ENCODE measurements at regions not wholly inside any gene's neighbourhood (a gene's known extent, or its start where the extent isn't known, plus 50 kb on each side); places are given as distances from the start of the nearest gene placed in this dataset.
"Not testable (repeated sequence)": the region's sequence is repeated elsewhere in the genome, so short reads cannot be mapped to it uniquely, and the experiment has no call there.

DNA sequence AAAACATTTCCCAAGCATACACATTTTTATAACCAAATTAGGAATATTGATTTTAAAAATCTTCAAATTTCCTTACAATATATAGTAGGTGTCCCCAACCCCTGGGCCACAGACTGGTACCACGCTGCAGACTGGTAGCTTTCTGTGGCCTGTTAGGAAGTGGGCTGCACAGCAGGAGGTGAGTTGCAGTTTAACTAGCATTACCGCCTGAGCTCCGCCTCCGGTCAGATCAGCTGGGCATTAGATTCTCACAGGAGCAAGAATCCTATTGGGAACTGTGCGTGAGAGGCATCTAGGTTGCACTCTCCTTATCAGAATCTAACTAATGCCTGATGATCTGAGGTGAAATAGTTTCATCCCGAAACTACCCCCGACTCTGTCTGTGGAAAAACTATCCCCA lies 62.1 kb downstream of the ZWINT start:
- DNase-seq, result no peak

- DNase-seq, result no peak
Measured at GRCh38 chr10:56296618-56297017, 64.4 kb downstream of the ZWINT start.

GRCh38 chr10:56288403-56288802 lies 72.7 kb downstream of the ZWINT start:
- no peak for DNase-seq

DNA sequence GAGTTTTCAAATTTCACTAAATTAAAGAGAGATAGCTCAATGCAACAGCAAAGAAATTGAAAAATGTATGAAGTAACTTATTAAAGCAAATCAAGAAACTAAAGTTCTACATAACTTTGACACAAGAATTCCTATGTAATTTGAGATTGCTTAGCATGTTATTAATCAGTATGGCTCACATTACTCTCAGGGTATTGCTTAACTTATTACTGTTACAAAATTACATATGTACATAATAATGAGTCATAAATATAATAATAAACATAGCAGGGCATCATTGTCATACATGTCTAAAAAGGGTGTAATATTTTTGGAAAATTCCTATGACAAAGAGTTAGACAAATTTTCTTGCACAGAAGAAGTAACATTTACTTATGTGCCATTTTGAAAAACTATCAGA lies 75.0 kb downstream of the ZWINT start:
- no peak for DNase-seq

DNA sequence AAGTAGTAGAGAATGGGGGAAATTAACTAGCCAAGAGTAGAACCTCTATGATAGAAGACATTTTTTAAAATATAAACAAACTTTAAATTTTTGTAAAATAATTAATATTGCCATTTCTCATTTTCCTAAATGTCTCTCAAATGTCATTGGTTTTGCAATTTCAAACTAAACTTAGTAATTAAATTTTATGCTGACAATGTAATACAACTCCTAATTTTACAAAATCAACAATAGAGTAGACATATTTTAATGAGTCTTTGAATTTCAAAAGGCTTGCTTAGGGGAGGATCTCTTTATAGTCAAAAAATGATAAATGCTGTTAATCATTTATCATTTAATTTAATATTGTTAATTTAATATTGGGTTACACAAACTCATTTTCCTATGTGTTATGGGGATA lies 81.8 kb downstream of the ZWINT start:
- no peak for DNase-seq

- no peak for DNase-seq
Measured at GRCh38 chr10:56269181-56269580, 91.9 kb downstream of the ZWINT start.

DNA sequence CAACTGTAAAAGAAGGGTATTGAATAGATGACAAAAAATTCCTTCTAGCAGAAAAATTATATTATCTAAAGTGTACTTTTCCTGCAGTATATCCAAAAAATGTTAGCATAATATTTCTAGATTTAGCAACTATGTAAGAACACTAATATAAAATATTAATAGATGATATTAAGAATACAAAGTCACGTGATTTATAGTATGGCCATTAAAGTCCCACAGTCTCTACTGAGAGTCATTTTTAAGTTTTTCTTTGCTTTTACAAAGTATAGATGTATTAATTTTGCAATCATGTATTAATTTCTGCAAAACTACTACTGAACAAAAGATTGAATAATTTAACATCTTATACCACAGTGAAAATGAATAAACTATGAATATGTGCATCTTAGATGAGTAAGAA lies 94.9 kb downstream of the ZWINT start:
- no peak for DNase-seq

GRCh38 chr10:56258991-56259390 lies 102.1 kb downstream of the ZWINT start:
- no peak for DNase-seq

DNA sequence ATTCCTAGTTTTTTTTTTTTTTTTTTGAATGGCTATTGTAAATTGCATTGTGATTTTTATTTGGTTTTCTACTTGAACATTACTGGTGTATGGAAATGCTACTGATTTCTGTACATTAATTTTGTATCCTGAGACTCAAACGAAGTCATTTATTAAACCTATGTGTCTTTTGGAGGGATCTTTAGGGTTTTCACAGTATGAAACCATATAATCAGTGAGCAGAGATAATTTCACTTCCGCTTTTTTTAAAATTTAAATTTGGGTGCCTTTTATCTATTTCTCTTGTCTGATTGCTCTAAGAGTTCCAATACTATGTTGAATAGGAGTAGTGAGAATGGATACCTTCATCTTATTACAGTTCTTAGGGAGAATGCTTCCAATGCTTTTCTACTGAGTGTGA lies 102.7 kb downstream of the ZWINT start:
- DNase-seq, result no peak

- no peak for DNase-seq
Measured at GRCh38 chr10:56255298-56255697, 105.8 kb downstream of the ZWINT start.

DNA sequence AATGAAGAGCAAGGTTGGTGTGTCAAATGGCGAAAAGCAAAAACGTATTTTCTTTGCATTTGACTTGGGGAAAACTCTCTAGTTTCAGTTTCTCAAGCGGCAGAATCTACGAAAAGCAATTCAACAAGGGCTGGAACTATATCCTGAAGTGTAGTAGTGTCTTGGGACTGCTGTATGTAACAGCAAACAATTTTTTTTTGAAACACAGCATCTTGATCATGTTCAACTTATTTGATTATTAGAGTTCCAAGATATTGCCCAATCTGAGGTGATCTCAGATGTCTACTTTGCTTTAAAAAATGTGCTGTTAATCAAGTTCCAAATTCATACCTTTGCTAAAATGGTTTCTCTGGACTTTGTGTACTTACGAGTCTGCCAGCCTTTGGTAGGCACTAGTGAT lies 120.6 kb downstream of the ZWINT start:
- DNase-seq, result no peak

- DNase-seq, result no peak
Measured at GRCh38 chr10:56231436-56231835, 129.6 kb downstream of the ZWINT start.

GRCh38 chr10:56222237-56222636 lies 138.8 kb downstream of the ZWINT start:
- no peak for DNase-seq

- no peak for DNase-seq
Measured at GRCh38 chr10:56212951-56213350, 148.1 kb downstream of the ZWINT start.

DNA sequence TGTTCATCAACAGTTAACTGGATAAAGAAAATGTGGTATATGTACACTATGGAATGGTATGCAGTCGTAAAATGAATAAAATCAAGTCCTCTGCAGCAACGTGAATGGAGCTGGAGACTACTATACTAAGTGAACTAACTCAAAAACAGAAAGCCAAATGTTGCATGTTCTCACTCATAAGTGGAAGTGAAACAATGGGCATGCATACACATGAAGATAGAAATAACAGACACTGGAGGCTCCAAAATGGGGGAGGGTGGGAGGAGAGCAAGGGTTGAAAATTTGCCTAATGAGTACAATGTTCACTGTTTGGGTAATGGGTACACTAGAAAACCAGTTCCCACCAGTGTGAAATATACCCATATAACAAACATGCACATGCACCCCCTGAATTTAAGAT lies 179.5 kb downstream of the ZWINT start:
- no peak for DNase-seq

DNA sequence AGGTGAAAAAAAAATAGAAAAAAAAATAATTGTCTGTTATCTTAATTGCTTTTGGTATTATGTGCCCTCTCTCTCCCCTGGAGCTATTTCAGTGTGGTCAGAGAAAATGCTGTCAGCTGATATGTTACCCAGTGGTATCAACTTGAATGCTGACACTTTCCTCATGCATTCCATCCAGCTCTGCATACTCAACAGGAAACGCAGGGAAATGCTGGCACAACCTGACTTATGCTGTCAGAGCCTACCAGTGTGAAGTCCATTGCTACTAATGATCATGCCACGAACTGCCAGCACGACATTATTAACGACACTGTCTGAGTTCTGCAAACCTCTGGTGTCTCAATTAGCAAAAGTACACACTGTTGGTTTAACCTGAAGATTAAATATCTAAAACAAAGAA lies 182.8 kb downstream of the ZWINT start:
- DNase-seq, result no peak

GRCh38 chr10:56155091-56155513 lies 206.0 kb downstream of the ZWINT start:
- not testable (repeated sequence) for DNase-seq

DNA sequence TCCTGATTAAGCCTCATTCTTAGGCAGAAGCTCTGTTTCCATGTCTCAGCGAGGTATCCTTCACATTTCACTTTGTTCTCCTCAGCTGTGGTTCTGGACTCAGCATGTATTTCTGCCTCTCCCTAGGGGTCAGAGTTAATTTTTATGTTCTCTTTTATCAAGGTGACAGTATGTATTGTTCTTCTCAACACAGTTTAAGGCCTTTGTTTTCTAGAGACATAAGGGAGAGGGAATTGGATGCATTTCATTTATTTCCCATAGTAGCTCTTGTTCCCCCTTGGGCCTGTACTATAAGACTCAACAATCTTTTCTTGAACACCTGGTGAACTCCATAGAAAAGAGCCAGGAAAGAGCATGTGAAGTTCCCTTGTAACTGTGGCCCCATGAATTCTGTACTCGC lies 214.3 kb downstream of the ZWINT start:
- no peak for DNase-seq

DNA sequence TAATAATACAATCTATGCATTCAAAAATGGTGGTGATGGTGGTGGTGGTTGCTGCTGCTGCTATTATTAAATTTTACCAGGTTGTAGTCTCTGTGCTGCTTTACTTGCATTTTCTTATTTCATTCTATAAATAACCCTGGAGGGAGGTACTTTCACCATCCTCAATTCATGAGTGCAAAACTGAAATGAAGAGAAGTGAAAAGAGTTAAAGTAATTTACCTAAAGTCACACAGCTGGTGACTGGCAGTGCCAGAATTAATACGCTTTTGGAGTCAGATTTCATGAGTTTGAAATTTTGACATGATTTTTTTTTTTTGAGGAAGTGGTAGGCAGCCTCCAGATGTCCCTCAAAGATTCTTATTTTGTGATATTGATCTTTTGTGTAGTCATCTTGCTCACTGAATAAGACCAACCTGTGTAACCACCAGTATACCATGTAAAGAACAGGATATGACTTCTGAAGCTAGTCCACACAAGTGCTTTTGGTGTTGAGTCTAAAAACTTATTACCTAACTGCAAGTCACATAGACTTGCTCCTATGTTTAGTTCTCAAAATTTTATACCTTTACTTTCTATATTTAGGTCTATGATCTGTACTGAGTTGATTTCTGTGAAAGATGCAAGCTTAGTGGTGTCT lies 218.8 kb downstream of the ZWINT start:
- DNase-seq, result no peak

- no peak for DNase-seq
Measured at GRCh38 chr10:56139405-56139804, 221.7 kb downstream of the ZWINT start.

DNA sequence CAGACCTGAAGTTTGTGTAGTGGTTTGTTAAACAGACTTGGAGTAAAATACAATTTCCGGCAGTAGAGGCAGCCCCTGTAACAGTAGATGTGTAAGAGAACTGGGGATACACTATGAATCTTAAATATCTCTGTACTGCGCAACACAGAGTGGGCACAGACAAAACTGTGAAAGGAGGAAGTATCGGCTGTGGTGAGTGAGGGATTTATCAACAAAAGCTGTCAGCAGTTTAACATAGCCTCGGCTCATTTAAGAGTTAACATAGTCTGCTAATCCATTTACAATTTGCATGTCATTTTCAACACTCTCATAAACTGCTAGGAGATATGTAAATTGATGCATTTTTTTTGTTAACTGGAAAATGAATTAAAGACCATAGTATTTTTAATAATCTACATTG lies 225.2 kb downstream of the ZWINT start:
- DNase-seq, result no peak

DNA sequence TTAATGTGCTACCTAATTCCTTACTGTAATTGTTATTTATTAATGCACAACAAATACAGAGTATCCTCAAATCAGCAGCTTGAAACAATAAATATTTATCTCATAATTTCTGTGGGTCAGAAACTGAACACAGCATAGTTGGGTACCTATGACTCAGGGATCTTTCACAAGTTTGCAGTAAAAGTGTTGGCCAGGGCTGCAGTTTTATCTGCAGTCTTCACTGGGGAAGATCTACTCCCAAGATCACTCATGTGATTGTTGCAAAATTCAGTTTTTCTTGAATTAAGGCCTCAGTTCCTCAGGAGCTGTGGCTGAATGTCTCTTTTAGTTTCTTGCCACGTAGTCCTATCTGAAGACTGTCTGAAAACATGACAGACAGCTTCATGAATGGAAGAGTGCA lies 237.8 kb downstream of the ZWINT start:
- no peak for DNase-seq

GRCh38 chr10:56116684-56117083 lies 244.4 kb downstream of the ZWINT start:
- no peak for DNase-seq

- no peak for DNase-seq
Measured at GRCh38 chr10:56109454-56109853, 251.6 kb downstream of the ZWINT start.

DNA sequence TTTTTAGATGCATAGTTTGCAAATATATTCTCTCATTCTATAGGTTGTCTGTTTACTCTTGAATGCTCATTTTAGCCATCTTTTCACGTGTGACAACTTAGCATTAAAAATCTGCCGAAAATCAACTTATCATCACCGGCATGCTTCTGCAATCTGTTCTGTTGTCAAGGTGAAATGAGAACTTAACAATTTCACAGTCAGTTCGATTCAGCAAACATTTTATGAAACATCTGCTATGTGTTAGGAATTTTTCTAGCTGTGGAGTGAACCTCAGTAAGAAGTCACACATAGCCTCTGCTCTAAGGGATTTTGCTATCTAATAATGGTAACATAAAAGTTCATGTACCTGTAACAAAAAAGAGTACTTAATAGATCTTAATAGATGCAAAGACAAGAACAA lies 256.1 kb downstream of the ZWINT start:
- no peak for DNase-seq

DNA sequence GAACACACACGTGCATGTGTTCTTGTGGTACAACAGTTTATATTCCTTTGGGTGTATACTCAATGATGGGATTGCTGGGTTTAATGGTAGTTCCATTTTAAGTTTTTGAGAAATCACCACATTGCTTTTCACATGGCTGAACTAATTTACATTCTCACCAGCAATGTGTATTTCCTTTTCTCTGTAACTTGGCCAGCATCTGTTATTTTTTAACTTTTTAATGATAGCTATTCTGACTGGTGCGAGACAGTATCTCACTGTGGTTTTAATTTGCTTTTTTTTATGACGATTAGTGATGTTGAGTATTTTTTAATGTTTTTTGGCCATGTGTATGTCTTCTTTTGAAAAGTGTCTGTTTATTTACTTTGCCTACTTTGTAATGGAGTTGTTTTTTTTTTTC lies 256.6 kb downstream of the ZWINT start:
- DNase-seq, result no peak

Data from CD4-positive, alpha-beta T cell treated with Interferon alpha-2 for 1 hour (primary cell).